ENCODE measurements at regions not wholly inside any gene's neighbourhood (a gene's known extent, or its start where the extent isn't known, plus 50 kb on each side); places are given as distances from the start of the nearest gene placed in this dataset.

DNA sequence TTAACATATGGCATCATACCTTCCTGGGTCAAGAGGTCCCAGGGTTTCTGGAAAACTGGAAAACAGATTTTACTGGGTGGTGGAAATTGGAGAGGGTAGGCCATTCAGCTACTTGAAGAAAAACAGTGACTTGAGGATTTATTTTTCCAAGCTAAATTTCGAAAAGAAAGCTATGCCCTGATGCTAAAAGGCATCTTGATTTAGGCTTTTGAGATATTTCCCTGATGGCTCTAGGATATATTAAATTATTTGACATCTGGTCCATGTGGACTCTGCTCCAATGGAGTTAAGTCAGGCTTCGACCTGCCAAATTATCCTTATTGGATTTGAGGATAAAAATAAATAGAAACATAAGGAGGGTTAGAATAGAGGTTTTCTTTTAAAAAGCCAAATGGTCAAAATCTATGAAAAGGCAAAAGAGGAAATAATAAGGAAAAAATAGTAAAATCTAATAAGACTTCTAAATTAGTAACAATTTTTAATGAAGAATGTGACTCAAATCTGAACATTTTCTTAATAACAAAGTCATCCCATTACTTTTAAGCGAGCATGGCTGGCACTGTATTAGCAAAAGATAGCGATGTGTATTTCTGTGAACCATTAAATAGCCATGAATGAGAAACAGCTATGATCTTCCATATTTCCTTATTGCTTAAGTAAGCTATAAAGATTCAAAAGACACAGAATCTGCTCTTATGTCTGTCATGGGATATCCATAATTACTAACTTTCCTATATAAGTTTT lies 190.0 kb upstream of the MIR17HG start (continued):
- no peak for TF ChIP-seq ZNF462 (CRISPR knock-in tag; IDR thresholded peaks at IDR 0.05)
- no peak for TF ChIP-seq ZNF331 (CRISPR knock-in tag; IDR thresholded peaks at IDR 0.05; ENCODE audit: low read depth)
- no peak for TF ChIP-seq REST (IDR thresholded peaks at IDR 0.05; ENCODE audit: unreplicated experiment)

- peaks cover 25% of the 10 kb centered on the region for H3K4me1 ChIP-seq (ENCODE audit: insufficient read depth)
- H3K27ac Mint-ChIP-seq: no peak overlapping the region
- no peak for DNase-seq (ENCODE audit: low spot score)
- H3K4me2 ChIP-seq: no peak overlapping the region
- H3K4me1 Mint-ChIP-seq: peaks cover 31% of the 10 kb centered on the region
- no peaks in the 10 kb centered on the region for H4K20me1 ChIP-seq (replicated peaks; ENCODE audit: insufficient read depth)
- no peaks in the 10 kb centered on the region for H3K27me3 Mint-ChIP-seq (ENCODE audit: insufficient read depth, low read depth, poor library complexity)
- H3K27me3 ChIP-seq (ENCODE audit: insufficient read depth): no peaks in the 10 kb centered on the region
- H3K4me3 ChIP-seq: no peak overlapping the region
- ATAC-seq: no peak
- H3K36me3 Mint-ChIP-seq (ENCODE audit: low read depth): no peaks in the 10 kb centered on the region
- TF ChIP-seq, protein P1, sequence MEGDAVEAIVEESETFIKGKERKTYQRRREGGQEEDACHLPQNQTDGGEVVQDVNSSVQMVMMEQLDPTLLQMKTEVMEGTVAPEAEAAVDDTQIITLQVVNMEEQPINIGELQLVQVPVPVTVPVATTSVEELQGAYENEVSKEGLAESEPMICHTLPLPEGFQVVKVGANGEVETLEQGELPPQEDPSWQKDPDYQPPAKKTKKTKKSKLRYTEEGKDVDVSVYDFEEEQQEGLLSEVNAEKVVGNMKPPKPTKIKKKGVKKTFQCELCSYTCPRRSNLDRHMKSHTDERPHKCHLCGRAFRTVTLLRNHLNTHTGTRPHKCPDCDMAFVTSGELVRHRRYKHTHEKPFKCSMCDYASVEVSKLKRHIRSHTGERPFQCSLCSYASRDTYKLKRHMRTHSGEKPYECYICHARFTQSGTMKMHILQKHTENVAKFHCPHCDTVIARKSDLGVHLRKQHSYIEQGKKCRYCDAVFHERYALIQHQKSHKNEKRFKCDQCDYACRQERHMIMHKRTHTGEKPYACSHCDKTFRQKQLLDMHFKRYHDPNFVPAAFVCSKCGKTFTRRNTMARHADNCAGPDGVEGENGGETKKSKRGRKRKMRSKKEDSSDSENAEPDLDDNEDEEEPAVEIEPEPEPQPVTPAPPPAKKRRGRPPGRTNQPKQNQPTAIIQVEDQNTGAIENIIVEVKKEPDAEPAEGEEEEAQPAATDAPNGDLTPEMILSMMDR (conservative IDR thresholded peaks at IDR 0.05; ENCODE audit: low read depth in 2 of 2): peak; percentile 25 to 51; a peak in 3 of 4 replicates
- no peak for TF ChIP-seq JUNB (IDR thresholded peaks at IDR 0.05; ENCODE audit: unreplicated experiment)
- H3K9me3 Mint-ChIP-seq: no peaks in the 10 kb centered on the region; the same call in 2 of the 3 replicates
- H2AFZ ChIP-seq: no peak overlapping the region
- no peak overlapping the region for H3K27ac ChIP-seq (ENCODE audit: low read depth)
- no peaks in the 10 kb centered on the region for H3K9me2 ChIP-seq (ENCODE audit: insufficient read depth)
- no peaks in the 10 kb centered on the region for H3F3A ChIP-seq (replicated peaks; ENCODE audit: low read depth)
- no peak overlapping the region for H3K4me3 Mint-ChIP-seq
- H3K36me3 ChIP-seq (ENCODE audit: insufficient read depth): no peaks in the 10 kb centered on the region
- no peaks in the 10 kb centered on the region for H3K79me2 ChIP-seq (replicated peaks; ENCODE audit: insufficient read depth)
Observed at GRCh38 chr13:91158017-91158395, 189.5 kb upstream of the MIR17HG start.

Data from GM23338 (cell line).